A549 (cell line): ENCODE measurements at regions not wholly inside any gene's neighbourhood (a gene's known extent, or its start where the extent isn't known, plus 50 kb on each side); places are given as distances from the start of the nearest gene placed in this dataset.

Source experiments
- ATAC-seq, 2 experiments: fragments of 200-7000 bp in 1 of 2; fragments of >200 bp in 1 of 2; cut with Nextera tagmentation in 1 of 2; cut with Tn5 transposase in 1 of 2; 3 replicates each; pipeline versions ENCODE4 v1.8.0 to v1.9.1; 2018 to 2020; ENCODE audit warnings: mild to moderate bottlenecking in 1 of 2, moderate library complexity in 1 of 2
- CTCF ChIA-PET: fragments of 300-600 bp; sonication (Branson Sonifier 250); formaldehyde crosslinking; extraction: SDS; loops from one replicate; lab custom pipeline; 2021; ENCODE audit warnings: antibody characterized with exemption, inconsistent platforms; lab: Yijun Ruan, JAX
- POLR2A ChIA-PET: fragments of 350-600 bp; formaldehyde crosslinking; extraction: SDS; loops from one replicate; lab custom pipeline; 2021; ENCODE audit warnings: antibody characterized with exemption, inconsistent platforms; lab: Yijun Ruan, JAX
- DNase-seq, 2 experiments: peaks; one replicate each; pipeline versions ENCODE4 v3.0.0 to v3.0.0-alpha.2; 2011 to 2016; ENCODE audit warnings: low read depth in 1 of 2, low spot score in 1 of 2
- FAIRE-seq: peaks from 2 replicates; lab custom pipeline; 2011; peaks lifted over from hg19 to GRCh38; lab: Jason Lieb, UNC
- H3K27ac ChIP-seq, 2 experiments: fragments of >200 bp; sonication (Bioruptor Twin); formaldehyde crosslinking; 3 replicates each; pipeline ENCODE4 v1.5.1; 2016 to 2017
- H3K4me1 ChIP-seq: fragments of >200 bp; sonication (Bioruptor Twin); formaldehyde crosslinking; 3 replicates; pipeline ENCODE4 v1.6.1; 2016
- H3K4me2 ChIP-seq: fragments of >200 bp; sonication (Bioruptor Twin); formaldehyde crosslinking; 3 replicates; pipeline ENCODE4 v1.6.1; 2016
- H3K4me3 ChIP-seq: fragments of >200 bp; sonication (Bioruptor Twin); formaldehyde crosslinking; 3 replicates; pipeline ENCODE4 v1.5.1; 2016
- H3K9me3 ChIP-seq: fragments of >200 bp; sonication (Bioruptor Twin); formaldehyde crosslinking; 3 replicates; pipeline ENCODE4 v1.6.1; 2016
- BHLHE40 ChIP-seq: IDR thresholded peaks from 2 replicates; pipeline ENCODE4 v1.6.1; 2012; ENCODE audit warnings: low read depth, low read length, inconsistent platforms
- CEBPB ChIP-seq, 2 experiments: fragments of >200 bp in 1 of 2; sonication (Bioruptor Twin) in 1 of 2; formaldehyde crosslinking in 1 of 2; IDR thresholded peaks; 2 replicates each; pipeline ENCODE4 v1.6.1; 2012 to 2016
- CHD2 ChIP-seq: fragments of 150-350 bp; IDR thresholded peaks from 2 replicates; pipeline ENCODE4 v1.6.1; 2014; ENCODE audit warnings: low read length; ENCODE audit not compliant: partially characterized antibody
- E2F6 ChIP-seq: IDR thresholded peaks from 2 replicates; pipeline ENCODE4 v1.6.1; 2012; ENCODE audit warnings: low read depth, borderline replicate concordance
- HMGXB4 ChIP-seq: fragments of 250-450 bp; sonication (Bioruptor Pico); IDR thresholded peaks from 2 replicates; pipeline ENCODE4 v1.5.0; 2021; ENCODE audit warnings: mild to moderate bottlenecking, moderate library complexity, borderline replicate concordance
- HOXB13 ChIP-seq: fragments of 250-450 bp; sonication (Bioruptor Pico); IDR thresholded peaks from 2 replicates; pipeline ENCODE4 v1.5.0; 2020; ENCODE audit warnings: low read depth, mild to moderate bottlenecking, moderate library complexity
- JUNB ChIP-seq: fragments of >200 bp; sonication (Bioruptor Twin); formaldehyde crosslinking; IDR thresholded peaks from 2 replicates; pipeline ENCODE4 v1.6.1; 2016
- KDM1A ChIP-seq: fragments of 200-600 bp; sonication (generic); IDR thresholded peaks from 2 replicates; pipeline ENCODE4 v1.6.1; 2016; ENCODE audit warnings: low read depth, mild to moderate bottlenecking
- MAFK ChIP-seq: fragments of 450-650 bp; IDR thresholded peaks from 2 replicates; pipeline ENCODE4 v1.6.1; 2014; ENCODE audit not compliant: partially characterized antibody
- MAZ ChIP-seq: fragments of 150-350 bp; IDR thresholded peaks from 2 replicates; pipeline ENCODE4 v1.6.1; 2014; ENCODE audit warnings: antibody characterized with exemption, low read depth, low read length, borderline replicate concordance
- PHF8 ChIP-seq: fragments of 200-600 bp; sonication (generic); IDR thresholded peaks from 2 replicates; pipeline ENCODE4 v1.6.1; 2016; ENCODE audit warnings: low read depth, mild to moderate bottlenecking, antibody characterized with exemption, moderate library complexity, borderline replicate concordance
- RAD21 ChIP-seq, 2 experiments: fragments of >200 bp in 1 of 2; sonication (Bioruptor Twin) in 1 of 2; formaldehyde crosslinking in 1 of 2; IDR thresholded peaks in 1 of 2; conservative IDR thresholded peaks in 1 of 2; 2 replicates in 1 of 2; 3 replicates in 1 of 2; pipeline ENCODE4 v1.6.1; 2012 to 2018; ENCODE audit warnings: inconsistent platforms in 1 of 2
- RCOR1 ChIP-seq: fragments of 150-350 bp; IDR thresholded peaks from 2 replicates; pipeline ENCODE4 v1.6.1; 2014; ENCODE audit warnings: antibody characterized with exemption, low read length, low read depth
- REST ChIP-seq: fragments of 200-600 bp; sonication (generic); IDR thresholded peaks from 2 replicates; pipeline ENCODE4 v1.6.1; 2016; ENCODE audit warnings: antibody characterized with exemption, mild to moderate bottlenecking, moderate library complexity
- SREBF2 ChIP-seq: fragments of 450-650 bp; IDR thresholded peaks from 2 replicates; pipeline ENCODE4 v1.6.1; 2014; ENCODE audit warnings: mild to moderate bottlenecking, moderate library complexity
- ZFP36 ChIP-seq: fragments of 450-650 bp; IDR thresholded peaks from 2 replicates; pipeline ENCODE4 v1.6.1; 2014; ENCODE audit warnings: borderline replicate concordance; ENCODE audit not compliant: partially characterized antibody
- WGBS: methylation state at CpG from one replicate; pipeline ENCODE4 v1.1.6; 2017; ENCODE audit errors: missing lambda C conversion rate; 5-methylcytosine and 5-hydroxymethylcytosine counted together
- TF ChIP-seq, protein P1 (sequence below): fragments of 250-450 bp; sonication (Bioruptor Pico); IDR thresholded peaks from 2 replicates; pipeline ENCODE4 v1.5.0; 2020; ENCODE audit warnings: low read depth, mild to moderate bottlenecking, moderate library complexity

DNA sequence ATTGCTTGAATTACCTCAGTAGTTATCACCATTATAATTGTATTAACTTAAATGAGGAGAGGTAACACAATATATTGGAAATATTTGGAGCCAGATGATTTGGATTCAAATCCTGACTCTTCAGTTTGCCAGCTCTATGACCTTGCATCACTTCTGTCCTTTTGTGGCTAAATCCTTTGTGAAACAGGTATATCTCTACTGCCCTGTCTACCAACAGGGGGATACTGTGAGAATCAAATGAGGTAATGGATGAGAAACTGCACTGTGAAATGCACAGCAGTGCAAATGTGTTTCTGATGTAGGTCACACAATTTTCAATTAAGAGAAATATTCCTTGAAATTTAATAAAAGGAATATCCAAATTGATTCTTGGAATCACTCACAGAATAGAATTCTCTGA is 58.8 kb downstream of the CCDC54 start:
- ChIA-PET POLR2A (interaction anchor here (0.6 kb wide), 1 partner anchor 61 kb away, joined by 3 read pairs; no protein-coding TSS in a partner anchor), CTCF (no interaction called here)
- ATAC-seq = no peak
- Histone ChIP-seq H3K4me1 (peaks cover 9% of the 10 kb centered on the region), H3K27ac (no peak overlapping the region), H3K4me2 (no peak overlapping the region), H3K9me3 (no peaks in the 10 kb centered on the region), H3K4me3 (no peak overlapping the region)
- no peak for DNase-seq
- FAIRE-seq = no peak
- TF ChIP-seq HMGXB4 (CRISPR knock-in tag) (no peak), PHF8 (no peak), MAFK (no peak), KDM1A (no peak), REST (no peak), MAZ (no peak), BHLHE40 (no peak), CHD2 (no peak), E2F6 (no peak), CEBPB (IDR thresholded peaks at IDR 0.05) (no peak), RCOR1 (no peak)

DNA sequence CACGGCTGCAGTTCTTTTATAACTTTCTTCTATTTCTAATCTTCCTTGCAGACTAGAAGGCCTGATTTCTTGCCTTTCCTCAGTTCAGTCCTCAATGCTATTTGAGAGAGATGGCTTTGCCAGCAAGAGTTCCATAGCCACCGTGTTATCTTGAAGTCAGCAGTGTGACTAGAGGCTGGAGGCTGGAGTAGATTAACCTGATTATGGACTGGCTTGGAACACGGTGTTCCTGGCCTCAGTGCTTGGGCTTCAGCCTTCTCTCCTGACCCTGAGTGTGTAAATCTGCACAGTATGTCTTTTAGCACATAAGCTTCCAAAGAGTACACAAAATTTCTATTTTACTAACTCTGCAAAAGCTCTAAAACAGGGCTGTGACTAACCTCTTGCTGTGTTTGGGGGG is 61.4 kb downstream of the CCDC54 start:
- FAIRE-seq = no peak
- no peak for ATAC-seq
- H3K4me3 ChIP-seq = no peak overlapping the region
- no peak overlapping the region for H3K27ac ChIP-seq
- no peaks in the 10 kb centered on the region for H3K9me3 ChIP-seq
- no peaks in the 10 kb centered on the region for H3K4me1 ChIP-seq
- 61% methylated on average over 3 of the region's 3 CpGs for WGBS
- no peak overlapping the region for H3K4me2 ChIP-seq
- ChIA-PET CTCF (no interaction called here), POLR2A (no interaction called here)
- no peak for TF ChIP-seq JUNB
- TF ChIP-seq, protein P1, sequence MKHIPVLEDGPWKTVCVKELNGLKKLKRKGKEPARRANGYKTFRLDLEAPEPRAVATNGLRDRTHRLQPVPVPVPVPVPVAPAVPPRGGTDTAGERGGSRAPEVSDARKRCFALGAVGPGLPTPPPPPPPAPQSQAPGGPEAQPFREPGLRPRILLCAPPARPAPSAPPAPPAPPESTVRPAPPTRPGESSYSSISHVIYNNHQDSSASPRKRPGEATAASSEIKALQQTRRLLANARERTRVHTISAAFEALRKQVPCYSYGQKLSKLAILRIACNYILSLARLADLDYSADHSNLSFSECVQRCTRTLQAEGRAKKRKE (CRISPR knock-in tag) = no peak
- TF ChIP-seq BHLHE40 = no peak
- no peak for TF ChIP-seq CHD2
- no peak for TF ChIP-seq ZFP36
- no peak for TF ChIP-seq SREBF2
- TF ChIP-seq HOXB13 (CRISPR knock-in tag) = no peak
- no peak for TF ChIP-seq RAD21 (conservative IDR thresholded peaks at IDR 0.05 in 1 of 2, IDR thresholded peaks at IDR 0.05 in 1 of 2)
- DNase-seq = no peak
